Tibial artery (tissue), 4 donors: ENCODE measurements at regions not wholly inside any gene's neighbourhood (a gene's known extent, or its start where the extent isn't known, plus 50 kb on each side); places are given as distances from the start of the nearest gene placed in this dataset.

Source experiments
- DNase-seq, 2 donors: peaks; one replicate each; pipeline ENCODE4 v3.0.0-alpha.2; 2019
- H3K27ac ChIP-seq, 2 donors: fragments of 200-600 bp; sonication (generic) in 1 of 2; 1 replicate in 1 of 2; 2 replicates in 1 of 2; pipeline ENCODE4 v1.5.1; 2018 to 2019; ENCODE audit warnings: mild to moderate bottlenecking in 1 of 2
- H3K27me3 ChIP-seq, 2 donors: fragments of 200-600 bp; sonication (generic) in 1 of 2; one replicate each; pipeline versions ENCODE4 v1.5.1 to v1.6.0; 2016 to 2019
- H3K36me3 ChIP-seq, 3 donors: fragments of 200-600 bp; sonication (generic) in 2 of 3; one replicate each; pipeline ENCODE4 v1.5.1; 2016 to 2019; ENCODE audit warnings: mild to moderate bottlenecking in 2 of 3
- H3K4me1 ChIP-seq, 4 donors: fragments of 200-600 bp; sonication (generic) in 2 of 4; 1 replicate in 3 of 4; 2 replicates in 1 of 4; pipeline ENCODE4 v1.5.1; 2016 to 2019
- H3K4me3 ChIP-seq, 2 donors: fragments of 200-600 bp; sonication (generic) in 1 of 2; 1 replicate in 1 of 2; 2 replicates in 1 of 2; pipeline ENCODE4 v1.5.1; 2018 to 2019; ENCODE audit warnings: mild to moderate bottlenecking in 2 of 2
- H3K9me3 ChIP-seq, 3 donors: fragments of 200-600 bp; sonication (generic) in 1 of 3; one replicate each; pipeline ENCODE4 v1.5.1; 2016 to 2019
- CTCF ChIP-seq, 2 experiments: fragments of 200-600 bp in 1 of 2; fragments of 450-650 bp in 1 of 2; IDR thresholded peaks; one replicate each; pipeline ENCODE4 v1.5.1; 2017 to 2019; ENCODE audit warnings: antibody characterized with exemption in 2 of 2, mild to moderate bottlenecking in 1 of 2, moderate library complexity in 1 of 2
- intact Hi-C: fragments of 100-400 bp; cut with DNase I; formaldehyde crosslinking; loops from one replicate; pipeline ENCODE4 v1.15.0; 2023; ENCODE audit warnings: low total_unique reads

DNA sequence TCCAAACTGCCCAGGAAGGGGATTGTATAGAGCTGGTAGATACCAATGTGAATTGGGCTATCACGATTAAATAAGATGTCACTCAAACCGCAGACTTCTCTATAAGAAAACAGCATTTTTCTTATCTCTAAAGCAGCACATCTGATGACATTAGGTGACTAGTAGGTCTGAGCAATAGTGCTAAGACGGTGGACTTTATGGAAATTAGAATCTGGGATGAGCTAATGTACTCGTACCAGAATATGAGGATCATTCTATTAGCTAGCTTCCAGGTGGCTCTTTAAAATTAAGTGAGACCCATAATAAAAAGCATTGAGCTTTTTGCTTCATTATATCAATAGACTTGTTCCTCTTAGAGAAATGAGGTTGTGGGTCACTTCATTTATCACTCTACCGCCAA lies 130.0 kb upstream of the MC4R start:
- intact Hi-C loops, result no loop called here
- H3K27ac ChIP-seq, result no peak overlapping the region
- DNase-seq, result no peak
- H3K27me3 ChIP-seq, result no peaks in the 10 kb centered on the region
- TF ChIP-seq CTCF (IDR thresholded peaks at IDR 0.05), result no peak
- no peak overlapping the region for H3K4me3 ChIP-seq
- no peaks in the 10 kb centered on the region for H3K9me3 ChIP-seq
- no peaks in the 10 kb centered on the region for H3K4me1 ChIP-seq
- H3K36me3 ChIP-seq, result no peaks in the 10 kb centered on the region

- Histone ChIP-seq H3K4me1 (no peaks in the 10 kb centered on the region), H3K27me3 (no peaks in the 10 kb centered on the region), H3K9me3 (no peaks in the 10 kb centered on the region), H3K27ac (no peak overlapping the region), H3K36me3 (no peaks in the 10 kb centered on the region), H3K4me3 (no peak overlapping the region)
- DNase-seq, result no peak
- no peak for TF ChIP-seq CTCF (IDR thresholded peaks at IDR 0.05)
- intact Hi-C loops, result no loop called here
These were observed 130.6 kb upstream of the MC4R start for GRCh38 chr18:60503199-60503598.

DNA sequence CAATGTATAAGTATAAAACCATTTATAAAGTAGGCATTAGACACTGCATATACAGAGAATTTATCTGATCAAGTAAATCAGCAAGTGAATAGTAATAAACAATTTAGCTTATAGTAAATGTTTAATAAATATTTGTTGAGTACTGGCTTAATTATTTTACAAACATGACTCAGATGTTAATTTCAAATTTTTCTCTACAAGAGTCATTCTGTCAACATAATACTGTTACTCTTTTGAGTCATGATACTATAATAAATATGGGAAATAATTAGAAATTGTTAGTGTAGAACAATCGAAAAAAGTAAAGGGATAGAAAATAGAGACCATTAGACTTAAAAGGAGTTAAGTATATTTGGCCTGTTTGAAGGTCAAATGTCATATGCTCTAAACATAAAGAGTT lies 133.6 kb upstream of the MC4R start:
- no peak overlapping the region for H3K4me3 ChIP-seq
- no peaks in the 10 kb centered on the region for H3K4me1 ChIP-seq
- no peak for DNase-seq
- no peak overlapping the region for H3K27ac ChIP-seq
- TF ChIP-seq CTCF (IDR thresholded peaks at IDR 0.05), result no peak
- H3K27me3 ChIP-seq, result no peaks in the 10 kb centered on the region
- no peaks in the 10 kb centered on the region for H3K36me3 ChIP-seq
- no peaks in the 10 kb centered on the region for H3K9me3 ChIP-seq
- intact Hi-C loops, result no loop called here

- Histone ChIP-seq H3K9me3 (no peaks in the 10 kb centered on the region), H3K36me3 (no peaks in the 10 kb centered on the region), H3K27me3 (no peaks in the 10 kb centered on the region), H3K4me1 (no peaks in the 10 kb centered on the region), H3K27ac (no peak overlapping the region), H3K4me3 (no peak overlapping the region)
- intact Hi-C loops, result no loop called here
- no peak for DNase-seq
- no peak for TF ChIP-seq CTCF (IDR thresholded peaks at IDR 0.05)
These were observed 134.1 kb upstream of the MC4R start for GRCh38 chr18:60506682-60507081.

- intact Hi-C loops, result no loop called here
- DNase-seq, result no peak
- no peak for TF ChIP-seq CTCF (IDR thresholded peaks at IDR 0.05)
- Histone ChIP-seq H3K27ac (no peak overlapping the region), H3K9me3 (no peaks in the 10 kb centered on the region), H3K4me3 (no peak overlapping the region), H3K4me1 (no peaks in the 10 kb centered on the region), H3K36me3 (no peaks in the 10 kb centered on the region), H3K27me3 (no peaks in the 10 kb centered on the region)
These were observed 135.5 kb upstream of the MC4R start for GRCh38 chr18:60508108-60508507.

DNA sequence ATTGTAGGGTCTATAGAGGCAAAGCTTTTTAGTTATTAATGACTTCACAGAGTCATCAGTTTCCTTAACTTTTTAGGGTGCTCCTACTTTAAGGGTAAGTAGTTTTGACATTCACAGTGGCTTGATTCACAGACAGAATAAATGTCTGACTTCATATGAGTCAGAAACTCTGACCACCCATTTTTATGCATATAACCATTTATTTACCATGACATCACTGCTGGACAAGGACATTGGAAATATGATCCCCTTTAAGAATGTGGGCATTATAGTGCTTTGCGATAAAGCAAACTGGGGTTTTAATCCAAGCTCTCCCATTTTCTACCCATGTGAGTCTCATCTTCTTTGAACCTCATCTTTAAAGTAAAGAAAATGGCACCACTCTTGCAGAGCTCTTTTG lies 162.0 kb upstream of the MC4R start:
- no peaks in the 10 kb centered on the region for H3K4me1 ChIP-seq
- intact Hi-C loops, result no loop called here

More for the DNA sequence above, 162.0 kb upstream of the MC4R start:
- Histone ChIP-seq H3K27ac (no peak overlapping the region), H3K9me3 (no peaks in the 10 kb centered on the region), H3K27me3 (no peaks in the 10 kb centered on the region), H3K4me3 (no peak overlapping the region), H3K36me3 (no peaks in the 10 kb centered on the region)
- DNase-seq, result no peak
- TF ChIP-seq CTCF (IDR thresholded peaks at IDR 0.05), result no peak
